Astrocyte (in vitro differentiated cells and primary cell): ENCODE measurements at regions not wholly inside any gene's neighbourhood (a gene's known extent, or its start where the extent isn't known, plus 50 kb on each side); places are given as distances from the start of the nearest gene placed in this dataset.
"Not testable (repeated sequence)": the region's sequence is repeated elsewhere in the genome, so short reads cannot be mapped to it uniquely, and the experiment has no call there.

ENCODE experiments used
- EZH2 ChIP-seq: IDR thresholded peaks from 2 replicates; pipeline ENCODE4 v1.6.1; 2012; ENCODE audit warnings: mild to moderate bottlenecking, low read length, inconsistent platforms; ENCODE audit not compliant: insufficient read depth
- TF ChIP-seq, protein P1 (sequence below): IDR thresholded peaks from 2 replicates; pipeline ENCODE4 v1.5.1; 2011; ENCODE audit warnings: low read depth, mild to moderate bottlenecking, inconsistent platforms, low read length, moderate library complexity; ENCODE audit not compliant: insufficient read depth

DNA sequence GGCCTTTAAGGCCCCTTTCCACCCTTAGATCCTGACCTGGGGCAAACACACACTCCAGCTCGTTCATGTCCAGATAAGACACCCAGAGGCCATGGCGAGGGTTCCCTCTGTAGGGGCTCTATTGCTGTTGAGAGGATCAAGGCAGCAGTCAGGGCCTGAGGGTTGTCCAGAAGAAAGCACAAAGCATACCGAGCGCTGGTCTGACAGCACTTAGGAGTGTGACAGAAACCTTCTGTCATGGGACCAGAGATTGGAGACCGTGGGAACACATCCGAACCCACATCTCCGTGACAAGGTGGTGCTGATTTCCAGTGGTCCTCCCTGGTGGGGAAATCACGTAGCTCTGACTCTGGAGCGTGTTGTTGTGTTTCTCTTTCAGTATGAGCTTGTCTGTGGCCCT, 69.8 kb upstream of the ALDH3B2 start:
- TF ChIP-seq, protein P1, sequence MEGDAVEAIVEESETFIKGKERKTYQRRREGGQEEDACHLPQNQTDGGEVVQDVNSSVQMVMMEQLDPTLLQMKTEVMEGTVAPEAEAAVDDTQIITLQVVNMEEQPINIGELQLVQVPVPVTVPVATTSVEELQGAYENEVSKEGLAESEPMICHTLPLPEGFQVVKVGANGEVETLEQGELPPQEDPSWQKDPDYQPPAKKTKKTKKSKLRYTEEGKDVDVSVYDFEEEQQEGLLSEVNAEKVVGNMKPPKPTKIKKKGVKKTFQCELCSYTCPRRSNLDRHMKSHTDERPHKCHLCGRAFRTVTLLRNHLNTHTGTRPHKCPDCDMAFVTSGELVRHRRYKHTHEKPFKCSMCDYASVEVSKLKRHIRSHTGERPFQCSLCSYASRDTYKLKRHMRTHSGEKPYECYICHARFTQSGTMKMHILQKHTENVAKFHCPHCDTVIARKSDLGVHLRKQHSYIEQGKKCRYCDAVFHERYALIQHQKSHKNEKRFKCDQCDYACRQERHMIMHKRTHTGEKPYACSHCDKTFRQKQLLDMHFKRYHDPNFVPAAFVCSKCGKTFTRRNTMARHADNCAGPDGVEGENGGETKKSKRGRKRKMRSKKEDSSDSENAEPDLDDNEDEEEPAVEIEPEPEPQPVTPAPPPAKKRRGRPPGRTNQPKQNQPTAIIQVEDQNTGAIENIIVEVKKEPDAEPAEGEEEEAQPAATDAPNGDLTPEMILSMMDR, result not testable (repeated sequence)
- TF ChIP-seq EZH2, result not testable (repeated sequence)
